Endothelial cell (in vitro differentiated cells): ENCODE measurements at regions not wholly inside any gene's neighbourhood (a gene's known extent, or its start where the extent isn't known, plus 50 kb on each side); places are given as distances from the start of the nearest gene placed in this dataset.
A peak's percentile ranks its signal among the peaks of the same experiment; 100 is the strongest.

ENCODE experiments used
- DNase-seq: peaks from one replicate; pipeline ENCODE4 v3.0.0; 2021; ENCODE audit warnings: low spot score
- H3K27ac Mint-ChIP-seq: one replicate; pipeline ENCODE4 v1.8.0; 2021; ENCODE audit warnings: mixed read lengths, inconsistent platforms; ENCODE audit not compliant: unreplicated experiment
- H3K27me3 Mint-ChIP-seq: one replicate; pipeline ENCODE4 v1.8.0; 2021; ENCODE audit warnings: mild to moderate bottlenecking, moderate library complexity, mixed read lengths, inconsistent platforms; ENCODE audit not compliant: unreplicated experiment
- H3K36me3 Mint-ChIP-seq: one replicate; pipeline ENCODE4 v1.8.0; 2021; ENCODE audit warnings: mild to moderate bottlenecking, low read depth, mixed read lengths, inconsistent platforms; ENCODE audit not compliant: unreplicated experiment
- H3K4me1 Mint-ChIP-seq: one replicate; pipeline ENCODE4 v1.8.0; 2021; ENCODE audit warnings: mild to moderate bottlenecking, mixed read lengths, inconsistent platforms; ENCODE audit not compliant: unreplicated experiment
- H3K4me3 Mint-ChIP-seq: one replicate; pipeline ENCODE4 v1.8.0; 2021; ENCODE audit warnings: mild to moderate bottlenecking, mixed read lengths, inconsistent platforms; ENCODE audit not compliant: unreplicated experiment
- H3K9me3 Mint-ChIP-seq: one replicate; pipeline ENCODE4 v1.8.0; 2021; ENCODE audit warnings: mixed read lengths, inconsistent platforms; ENCODE audit not compliant: unreplicated experiment
- CTCF ChIP-seq: fragments of 200-600 bp; sonication (generic); IDR thresholded peaks from one replicate; pipeline ENCODE4 v1.5.0; 2021; ENCODE audit warnings: antibody characterized with exemption; ENCODE audit not compliant: unreplicated experiment

- peak overlapping the region; percentile 95 for H3K27ac Mint-ChIP-seq
- H3K27me3 Mint-ChIP-seq, result peaks cover 2% of the 10 kb centered on the region
- H3K9me3 Mint-ChIP-seq, result no peaks in the 10 kb centered on the region
- no peak overlapping the region for H3K4me3 Mint-ChIP-seq
- peaks cover 3% of the 10 kb centered on the region for H3K36me3 Mint-ChIP-seq
- TF ChIP-seq CTCF, result no peak
- H3K4me1 Mint-ChIP-seq, result peaks cover 32% of the 10 kb centered on the region
- no peak for DNase-seq
These were observed 163.1 kb upstream of the MPPED2 start for GRCh38 chr11:30749268-30749667.

- no peak for TF ChIP-seq CTCF
- Mint-ChIP-seq H3K9me3 (no peaks in the 10 kb centered on the region), H3K4me3 (no peak overlapping the region), H3K27me3 (no peaks in the 10 kb centered on the region), H3K36me3 (no peaks in the 10 kb centered on the region), H3K4me1 (peaks cover 4% of the 10 kb centered on the region), H3K27ac (no peak overlapping the region)
- no peak for DNase-seq
These were observed 154.9 kb upstream of the MPPED2 start for GRCh38 chr11:30741039-30741550.

- H3K4me3 Mint-ChIP-seq, result no peak overlapping the region
These were observed 153.9 kb upstream of the MPPED2 start for GRCh38 chr11:30740091-30740490.

GRCh38 chr11:30735946-30736345 lies 149.8 kb upstream of the MPPED2 start:
- H3K27me3 Mint-ChIP-seq, result no peaks in the 10 kb centered on the region
- no peak for DNase-seq
- H3K4me1 Mint-ChIP-seq, result no peaks in the 10 kb centered on the region
- no peak overlapping the region for H3K4me3 Mint-ChIP-seq
- no peaks in the 10 kb centered on the region for H3K36me3 Mint-ChIP-seq
- no peak for TF ChIP-seq CTCF
- H3K27ac Mint-ChIP-seq, result no peak overlapping the region
- H3K9me3 Mint-ChIP-seq, result no peaks in the 10 kb centered on the region

More at GRCh38 chr11:30740091-30740490, 153.9 kb upstream of the MPPED2 start:
- Mint-ChIP-seq H3K4me1 (no peaks in the 10 kb centered on the region), H3K27ac (no peak overlapping the region), H3K27me3 (no peaks in the 10 kb centered on the region), H3K9me3 (no peaks in the 10 kb centered on the region), H3K36me3 (no peaks in the 10 kb centered on the region)
- no peak for TF ChIP-seq CTCF
- DNase-seq, result no peak

DNA sequence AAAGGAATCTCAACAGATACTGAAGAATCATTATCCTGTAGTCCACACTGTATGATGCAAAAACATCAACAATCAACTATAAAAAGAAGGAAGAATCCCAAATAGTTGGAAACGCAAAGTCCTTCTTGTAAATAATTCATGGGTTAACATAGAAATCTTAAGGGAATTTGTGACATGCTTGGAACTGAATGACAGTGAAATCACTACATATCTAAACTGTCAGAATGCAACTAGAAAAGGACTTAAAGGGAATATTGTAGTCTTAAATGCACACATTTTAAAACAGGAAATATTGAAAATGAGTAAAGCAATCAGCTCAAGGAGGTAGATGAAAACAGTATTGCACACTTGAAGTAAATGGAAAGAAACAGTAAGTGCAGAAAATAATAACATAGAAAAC lies 147.6 kb upstream of the MPPED2 start:
- TF ChIP-seq CTCF, result no peak
- DNase-seq, result no peak
- Mint-ChIP-seq H3K27ac (no peak overlapping the region), H3K36me3 (no peaks in the 10 kb centered on the region), H3K4me3 (no peak overlapping the region), H3K4me1 (peaks cover 5% of the 10 kb centered on the region), H3K9me3 (no peaks in the 10 kb centered on the region), H3K27me3 (no peaks in the 10 kb centered on the region)
